OCI-LY1 (cell line): ENCODE measurements at regions not wholly inside any gene's neighbourhood (a gene's known extent, or its start where the extent isn't known, plus 50 kb on each side); places are given as distances from the start of the nearest gene placed in this dataset.

Experiments
- H2AFZ ChIP-seq: fragments of 200-600 bp; sonication (generic), shearing (Covaris generic); 2 replicates; pipeline ENCODE4 v1.6.0; 2014; ENCODE audit warnings: antibody characterized with exemption, mild to moderate bottlenecking, low read length
- H3F3A ChIP-seq: fragments of 200-600 bp; sonication (generic), shearing (Covaris generic); 2 replicates; pipeline ENCODE4 v1.6.0; 2014; ENCODE audit warnings: mild to moderate bottlenecking, antibody characterized with exemption, low read length, moderate library complexity; ENCODE audit not compliant: insufficient read depth
- H3K27ac ChIP-seq: fragments of 200-600 bp; sonication (generic); 2 replicates; pipeline ENCODE4 v1.5.1; 2014; ENCODE audit warnings: low read length, mixed run types, mild to moderate bottlenecking, low read depth; ENCODE audit not compliant: poor library complexity, severe bottlenecking
- H3K27me3 ChIP-seq: fragments of 200-600 bp; sonication (generic); 2 replicates; pipeline ENCODE4 v1.6.0; 2014; ENCODE audit warnings: antibody characterized with exemption, mild to moderate bottlenecking, low read length, moderate library complexity; ENCODE audit not compliant: insufficient read depth
- H3K36me3 ChIP-seq: fragments of 200-600 bp; sonication (generic); 2 replicates; pipeline ENCODE4 v1.6.1; 2014; ENCODE audit warnings: mild to moderate bottlenecking, antibody characterized with exemption, low read length, moderate library complexity, mixed read lengths; ENCODE audit not compliant: insufficient read depth
- H3K4me1 ChIP-seq: fragments of 200-600 bp; sonication (generic); 2 replicates; pipeline ENCODE4 v1.5.1; 2014; ENCODE audit warnings: mild to moderate bottlenecking, low read length, moderate library complexity; ENCODE audit not compliant: insufficient read depth, severe bottlenecking
- H3K4me2 ChIP-seq: fragments of 200-600 bp; sonication (generic), shearing (Covaris generic); 2 replicates; pipeline ENCODE4 v1.6.1; 2014; ENCODE audit warnings: low read length
- H3K4me3 ChIP-seq: fragments of 200-600 bp; sonication (generic); 2 replicates; pipeline ENCODE4 v1.5.1; 2014; ENCODE audit warnings: low read length, low read depth, mild to moderate bottlenecking, mixed read lengths; ENCODE audit not compliant: poor library complexity, severe bottlenecking
- H3K79me2 ChIP-seq: fragments of 200-600 bp; shearing (Covaris generic); 2 replicates; pipeline ENCODE4 v1.6.1; 2016; ENCODE audit warnings: mixed run types, low read length, mixed read lengths; ENCODE audit not compliant: insufficient read depth
- H3K9ac ChIP-seq: fragments of 200-600 bp; sonication (generic), shearing (Covaris generic); 2 replicates; pipeline ENCODE4 v1.6.1; 2014; ENCODE audit warnings: mild to moderate bottlenecking, low read length, mixed read lengths
- H3K9me2 ChIP-seq: fragments of 200-600 bp; sonication (generic), shearing (Covaris generic); 2 replicates; pipeline ENCODE4 v1.6.1; 2014; ENCODE audit warnings: low read depth, mild to moderate bottlenecking, low read length, mixed read lengths
- H3K9me3 ChIP-seq: fragments of 200-600 bp; shearing (Covaris generic); 2 replicates; pipeline ENCODE4 v1.6.1; 2014; ENCODE audit warnings: low read length, mixed read lengths
- H4K20me1 ChIP-seq: fragments of 200-600 bp; sonication (generic), shearing (Covaris generic); 2 replicates; pipeline ENCODE4 v1.6.0; 2016; ENCODE audit warnings: mild to moderate bottlenecking, low read length; ENCODE audit not compliant: insufficient read depth
- CTCF ChIP-seq: fragments of 200-600 bp; sonication (generic), shearing (Covaris generic); IDR thresholded peaks from 2 replicates; pipeline ENCODE4 v1.5.1; 2017; ENCODE audit warnings: mild to moderate bottlenecking, antibody characterized with exemption, low read length, moderate library complexity, mixed read lengths
- EZH2 ChIP-seq: fragments of 200-600 bp; sonication (generic), shearing (Covaris generic); IDR thresholded peaks from 2 replicates; pipeline ENCODE4 v1.8.0; 2017; ENCODE audit warnings: borderline replicate concordance, mixed run types, mild to moderate bottlenecking, antibody characterized with exemption, low read length, moderate library complexity, mixed read lengths

- H3F3A ChIP-seq = no peaks in the 10 kb centered on the region
- H3K4me3 ChIP-seq = no peak overlapping the region
- no peaks in the 10 kb centered on the region for H3K9me3 ChIP-seq
- H3K36me3 ChIP-seq = no peaks in the 10 kb centered on the region
- no peak overlapping the region for H3K27ac ChIP-seq
- H3K79me2 ChIP-seq = no peaks in the 10 kb centered on the region
- H3K27me3 ChIP-seq = no peaks in the 10 kb centered on the region
- TF ChIP-seq EZH2 = no peak
- H3K9ac ChIP-seq = no peak overlapping the region
- no peaks in the 10 kb centered on the region for H4K20me1 ChIP-seq
- no peak overlapping the region for H3K4me2 ChIP-seq
- H2AFZ ChIP-seq = no peak overlapping the region
- H3K9me2 ChIP-seq = no peaks in the 10 kb centered on the region
- no peaks in the 10 kb centered on the region for H3K4me1 ChIP-seq
Observed at GRCh38 chr4:72715299-72715698, 146.3 kb upstream of the ADAMTS3 start.

GRCh38 chr4:72714482-72715279 is 145.7 kb upstream of the ADAMTS3 start:
- TF ChIP-seq EZH2 = no peak
- TF ChIP-seq CTCF = no peak
- H2AFZ ChIP-seq = no peak overlapping the region

GRCh38 chr4:72712997-72713396 is 144.0 kb upstream of the ADAMTS3 start:
- H3K9me3 ChIP-seq = no peaks in the 10 kb centered on the region
- no peaks in the 10 kb centered on the region for H3K27me3 ChIP-seq
- no peaks in the 10 kb centered on the region for H3K9me2 ChIP-seq
- H3K4me1 ChIP-seq = no peaks in the 10 kb centered on the region
- H3K4me3 ChIP-seq = no peak overlapping the region
- no peaks in the 10 kb centered on the region for H3F3A ChIP-seq
- H3K4me2 ChIP-seq = no peak overlapping the region
- no peak overlapping the region for H2AFZ ChIP-seq
- H3K79me2 ChIP-seq = no peaks in the 10 kb centered on the region
- no peak overlapping the region for H3K9ac ChIP-seq
- TF ChIP-seq CTCF = no peak
- TF ChIP-seq EZH2 = no peak
- H3K36me3 ChIP-seq = no peaks in the 10 kb centered on the region
- H3K27ac ChIP-seq = no peak overlapping the region
- H4K20me1 ChIP-seq = no peaks in the 10 kb centered on the region

More at GRCh38 chr4:72714482-72715279, 145.7 kb upstream of the ADAMTS3 start:
- Histone ChIP-seq H3K36me3 (no peaks in the 10 kb centered on the region), H4K20me1 (no peaks in the 10 kb centered on the region), H3K4me3 (no peak overlapping the region), H3K4me1 (no peaks in the 10 kb centered on the region), H3K9me3 (no peaks in the 10 kb centered on the region), H3K79me2 (no peaks in the 10 kb centered on the region), H3K9ac (no peak overlapping the region), H3K27ac (no peak overlapping the region), H3K9me2 (no peaks in the 10 kb centered on the region), H3K4me2 (no peak overlapping the region), H3K27me3 (no peaks in the 10 kb centered on the region), H3F3A (no peaks in the 10 kb centered on the region)

- Histone ChIP-seq H3F3A (no peaks in the 10 kb centered on the region), H3K36me3 (no peaks in the 10 kb centered on the region), H3K4me2 (no peak overlapping the region), H3K79me2 (no peaks in the 10 kb centered on the region), H3K9ac (no peak overlapping the region), H3K27ac (no peak overlapping the region), H4K20me1 (no peaks in the 10 kb centered on the region), H3K27me3 (no peaks in the 10 kb centered on the region), H3K4me3 (no peak overlapping the region), H2AFZ (no peak overlapping the region), H3K4me1 (no peaks in the 10 kb centered on the region), H3K9me3 (no peaks in the 10 kb centered on the region), H3K9me2 (no peaks in the 10 kb centered on the region)
- no peak for TF ChIP-seq EZH2
- TF ChIP-seq CTCF = no peak
Observed at GRCh38 chr4:72709475-72709874, 140.5 kb upstream of the ADAMTS3 start.
